Erythroblast (primary cell): ENCODE measurements at regions not wholly inside any gene's neighbourhood (a gene's known extent, or its start where the extent isn't known, plus 50 kb on each side); places are given as distances from the start of the nearest gene placed in this dataset.
A peak's percentile ranks its signal among the peaks of the same experiment; 100 is the strongest.

ENCODE experiments used
- DNase-seq, 2 experiments: peaks; one replicate each; lab custom pipeline; 2025; lab: John Stamatoyannopoulos, UW
- GATA1 ChIP-seq: IDR thresholded peaks from 2 replicates; pipeline ENCODE4 v1.6.1; 2011; ENCODE audit warnings: low read depth, mild to moderate bottlenecking, control low read depth, low read length, moderate library complexity
- POLR2A ChIP-seq: IDR thresholded peaks from 2 replicates; pipeline ENCODE4 v1.6.1; 2011; ENCODE audit warnings: mild to moderate bottlenecking, low read length

- no peak for DNase-seq
- TF ChIP-seq POLR2A, result no peak
- TF ChIP-seq GATA1, result no peak
These were observed 213.6 kb downstream of the RPS24 start for GRCh38 chr10:78247266-78247665.

- DNase-seq, result no peak
- TF ChIP-seq POLR2A, result no peak
- TF ChIP-seq GATA1, result no peak
These were observed 214.2 kb downstream of the RPS24 start for GRCh38 chr10:78247821-78248220.

GRCh38 chr10:78248651-78249464 lies 215.2 kb downstream of the RPS24 start:
- no peak for TF ChIP-seq GATA1
- no peak for TF ChIP-seq POLR2A
- DNase-seq, result no peak

DNA sequence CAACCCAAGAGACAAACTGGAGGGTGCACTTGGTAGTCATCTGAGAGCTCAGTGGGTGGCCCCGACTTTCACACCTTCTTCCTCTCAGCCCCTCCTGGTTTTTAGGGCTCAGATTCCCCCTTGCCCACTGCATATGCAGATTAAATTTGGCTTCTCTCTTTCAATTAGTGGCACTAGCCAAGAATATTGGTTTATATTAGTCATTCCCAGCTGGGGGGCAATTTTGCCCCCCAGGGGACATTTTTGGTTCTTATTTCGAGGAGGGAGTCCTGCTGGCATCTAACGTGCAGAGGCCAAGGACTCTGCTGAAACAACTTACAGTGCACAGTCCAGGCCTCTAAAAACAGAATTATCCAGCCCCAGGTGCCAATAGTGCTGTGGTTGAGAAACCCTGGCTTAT lies 216.0 kb downstream of the RPS24 start:
- TF ChIP-seq POLR2A (no peak), GATA1 (no peak)
- no peak for DNase-seq

GRCh38 chr10:78250313-78251015 lies 216.8 kb downstream of the RPS24 start:
- TF ChIP-seq GATA1 (no peak), POLR2A (no peak)
- no peak for DNase-seq

GRCh38 chr10:78251016-78251385 lies 217.3 kb downstream of the RPS24 start:
- DNase-seq, result no peak
- TF ChIP-seq GATA1 (no peak), POLR2A (no peak)

DNA sequence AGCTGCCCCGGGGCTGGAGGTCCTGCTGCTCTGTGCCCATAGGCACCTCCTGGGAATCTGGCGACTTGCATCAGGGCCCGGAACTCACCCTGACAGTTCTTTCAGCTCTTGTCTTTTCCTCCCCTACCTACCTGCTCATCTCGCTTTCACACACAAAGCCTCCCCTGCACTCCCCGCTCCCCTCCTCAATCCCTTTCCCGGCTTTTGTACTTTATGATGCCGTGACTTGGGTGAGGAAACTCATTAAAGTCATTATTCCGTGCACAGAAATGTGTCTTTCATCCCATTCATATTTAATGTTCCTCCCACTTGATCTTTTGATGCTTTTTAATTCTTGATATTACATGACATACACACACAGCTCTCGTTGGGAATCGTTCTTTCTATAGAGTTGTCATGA lies 218.6 kb downstream of the RPS24 start:
- TF ChIP-seq GATA1, result no peak
- TF ChIP-seq POLR2A, result no peak
- DNase-seq, result no peak

- DNase-seq, result no peak
- no peak for TF ChIP-seq POLR2A
- TF ChIP-seq GATA1, result no peak
These were observed 219.6 kb downstream of the RPS24 start for GRCh38 chr10:78253063-78253853.

GRCh38 chr10:78254013-78254412 lies 220.3 kb downstream of the RPS24 start:
- no peak for TF ChIP-seq POLR2A
- TF ChIP-seq GATA1, result no peak
- DNase-seq, result no peak

DNA sequence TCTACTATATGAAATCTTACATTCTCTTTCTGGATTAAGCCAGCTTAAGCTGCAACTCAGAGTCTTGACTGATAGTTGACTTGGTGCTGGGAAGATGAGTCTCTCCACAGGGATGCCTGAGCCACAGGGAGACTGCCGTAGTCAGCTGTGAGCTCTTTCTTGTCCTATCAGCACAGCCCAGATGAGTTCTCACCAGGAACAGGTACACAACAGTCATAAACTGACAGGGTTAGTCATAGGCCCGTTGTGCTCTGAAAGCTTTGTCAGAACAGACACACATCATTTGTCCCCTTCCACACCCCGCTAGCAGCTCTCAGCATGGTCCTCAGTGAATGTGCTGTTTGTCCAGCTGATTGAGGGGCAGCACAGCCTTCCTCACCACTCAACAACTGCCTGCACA lies 221.6 kb downstream of the RPS24 start:
- peak in 1 of 2 experiments; percentile 27 for DNase-seq
- TF ChIP-seq GATA1 (no peak), POLR2A (no peak)

- peak; percentile 31 for TF ChIP-seq POLR2A
- TF ChIP-seq GATA1, result no peak
- peak; percentile 81 to 85 for DNase-seq
These were observed 222.4 kb downstream of the RPS24 start for GRCh38 chr10:78255796-78256638.

DNA sequence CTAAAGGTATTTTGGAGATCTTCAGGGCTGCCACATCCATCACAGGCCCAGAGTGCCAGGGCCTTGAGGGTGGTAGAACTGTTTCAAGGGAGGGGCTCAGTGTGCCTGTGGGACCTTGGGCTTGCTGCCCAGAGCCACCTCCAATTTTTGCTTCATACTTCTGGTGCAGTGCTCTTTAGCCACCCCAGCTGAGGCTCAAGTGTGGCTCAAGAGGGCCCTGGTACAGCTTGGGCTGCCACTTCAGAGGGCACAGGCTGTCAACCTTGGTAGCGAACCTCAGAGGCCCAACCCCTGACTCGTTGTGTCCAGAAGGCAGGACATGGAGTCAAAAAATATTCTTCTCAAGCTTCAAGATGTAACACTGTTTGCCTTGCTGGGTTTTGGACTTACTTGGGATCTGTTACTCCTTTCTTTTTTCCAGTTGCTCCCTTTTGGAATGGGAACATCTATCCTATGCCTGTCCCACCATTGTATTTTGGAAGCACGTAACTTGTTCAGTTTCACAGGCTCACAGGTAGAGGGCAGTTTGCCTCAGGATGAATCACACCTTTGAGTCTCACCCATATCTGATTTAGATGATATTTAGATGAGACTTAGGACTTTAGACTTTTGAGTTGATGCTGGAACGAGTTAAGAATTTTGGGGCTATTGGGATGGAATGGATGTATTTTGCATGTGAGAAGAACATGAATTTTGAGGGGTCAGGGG lies 224.8 kb downstream of the RPS24 start:
- TF ChIP-seq POLR2A, result no peak
- no peak for TF ChIP-seq GATA1
- no peak for DNase-seq

GRCh38 chr10:78259391-78259790 lies 225.7 kb downstream of the RPS24 start:
- DNase-seq, result no peak
- TF ChIP-seq POLR2A (no peak), GATA1 (no peak)
